ENCODE measurements at regions not wholly inside any gene's neighbourhood (a gene's known extent, or its start where the extent isn't known, plus 50 kb on each side); places are given as distances from the start of the nearest gene placed in this dataset.

GRCh38 chr10:4479342-4479741, 346.7 kb upstream of the AKR1E2 start:
- H3K4me3 ChIP-seq (replicated peaks; ENCODE audit: insufficient read depth, low read length): no peak overlapping the region
- H3K27me3 ChIP-seq (ENCODE audit: insufficient read depth, poor library complexity, severe bottlenecking): no peaks in the 10 kb centered on the region
- no peak overlapping the region for H3K27ac ChIP-seq (replicated peaks)
- TF ChIP-seq REST (IDR thresholded peaks at IDR 0.05; ENCODE audit: insufficient replicate concordance, low read depth) (no peak), POLR2AphosphoS5 (IDR thresholded peaks at IDR 0.05; ENCODE audit: low read depth) (no peak), GABPA (IDR thresholded peaks at IDR 0.05; ENCODE audit: low read depth) (no peak), SPI1 (IDR thresholded peaks at IDR 0.05; ENCODE audit: borderline replicate concordance, low read depth) (no peak)
- TF ChIP-seq, protein P1, sequence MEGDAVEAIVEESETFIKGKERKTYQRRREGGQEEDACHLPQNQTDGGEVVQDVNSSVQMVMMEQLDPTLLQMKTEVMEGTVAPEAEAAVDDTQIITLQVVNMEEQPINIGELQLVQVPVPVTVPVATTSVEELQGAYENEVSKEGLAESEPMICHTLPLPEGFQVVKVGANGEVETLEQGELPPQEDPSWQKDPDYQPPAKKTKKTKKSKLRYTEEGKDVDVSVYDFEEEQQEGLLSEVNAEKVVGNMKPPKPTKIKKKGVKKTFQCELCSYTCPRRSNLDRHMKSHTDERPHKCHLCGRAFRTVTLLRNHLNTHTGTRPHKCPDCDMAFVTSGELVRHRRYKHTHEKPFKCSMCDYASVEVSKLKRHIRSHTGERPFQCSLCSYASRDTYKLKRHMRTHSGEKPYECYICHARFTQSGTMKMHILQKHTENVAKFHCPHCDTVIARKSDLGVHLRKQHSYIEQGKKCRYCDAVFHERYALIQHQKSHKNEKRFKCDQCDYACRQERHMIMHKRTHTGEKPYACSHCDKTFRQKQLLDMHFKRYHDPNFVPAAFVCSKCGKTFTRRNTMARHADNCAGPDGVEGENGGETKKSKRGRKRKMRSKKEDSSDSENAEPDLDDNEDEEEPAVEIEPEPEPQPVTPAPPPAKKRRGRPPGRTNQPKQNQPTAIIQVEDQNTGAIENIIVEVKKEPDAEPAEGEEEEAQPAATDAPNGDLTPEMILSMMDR (IDR thresholded peaks at IDR 0.05; ENCODE audit: insufficient read depth, low read length): no peak
- DNase-seq (ENCODE audit: low read depth in 1 of 2, low spot score in 1 of 2): no peak

- no peak for DNase-seq (ENCODE audit: low read depth in 1 of 2, low spot score in 1 of 2)
- Histone ChIP-seq H3K27ac (replicated peaks) (no peak overlapping the region), H3K4me3 (replicated peaks; ENCODE audit: insufficient read depth, low read length) (no peak overlapping the region), H3K27me3 (ENCODE audit: insufficient read depth, poor library complexity, severe bottlenecking) (no peaks in the 10 kb centered on the region)
- TF ChIP-seq POLR2AphosphoS5 (IDR thresholded peaks at IDR 0.05; ENCODE audit: low read depth) (no peak), SPI1 (IDR thresholded peaks at IDR 0.05; ENCODE audit: borderline replicate concordance, low read depth) (no peak), GABPA (IDR thresholded peaks at IDR 0.05; ENCODE audit: low read depth) (no peak), REST (IDR thresholded peaks at IDR 0.05; ENCODE audit: insufficient replicate concordance, low read depth) (no peak)
- TF ChIP-seq, protein P1 (IDR thresholded peaks at IDR 0.05; ENCODE audit: insufficient read depth, low read length): no peak
These were observed 348.3 kb upstream of the AKR1E2 start for GRCh38 chr10:4477664-4478063.

- no peak for DNase-seq (ENCODE audit: low read depth in 1 of 2, low spot score in 1 of 2)
- H3K27me3 ChIP-seq (ENCODE audit: insufficient read depth, poor library complexity, severe bottlenecking): no peaks in the 10 kb centered on the region
- TF ChIP-seq, protein P1 (IDR thresholded peaks at IDR 0.05; ENCODE audit: insufficient read depth, low read length): no peak
These were observed 350.0 kb upstream of the AKR1E2 start for GRCh38 chr10:4475827-4476490.

DNA sequence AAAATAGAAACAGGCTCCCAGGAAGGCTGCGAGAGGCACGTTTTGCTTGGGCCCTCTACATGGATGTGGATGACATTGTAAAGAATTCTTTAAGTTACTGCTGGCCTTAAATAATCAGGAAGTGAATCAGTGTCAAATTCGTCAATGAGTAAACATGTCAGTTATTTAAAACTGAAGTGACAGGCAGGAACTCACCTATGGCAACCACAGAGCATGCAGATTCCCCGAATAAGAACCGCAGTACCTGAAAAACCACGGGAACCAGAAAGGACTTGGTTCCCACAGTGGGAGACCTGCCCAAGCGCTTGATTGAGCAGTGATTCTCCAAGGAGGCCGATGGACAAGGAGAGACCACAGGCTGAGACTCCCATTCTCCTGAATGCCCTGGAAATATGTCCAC, 351.2 kb upstream of the AKR1E2 start:
- no peak for DNase-seq (ENCODE audit: low read depth in 1 of 2, low spot score in 1 of 2)
- TF ChIP-seq POLR2AphosphoS5 (IDR thresholded peaks at IDR 0.05; ENCODE audit: low read depth) (no peak), GABPA (IDR thresholded peaks at IDR 0.05; ENCODE audit: low read depth) (no peak), REST (IDR thresholded peaks at IDR 0.05; ENCODE audit: insufficient replicate concordance, low read depth) (no peak), SPI1 (IDR thresholded peaks at IDR 0.05; ENCODE audit: borderline replicate concordance, low read depth) (no peak)
- TF ChIP-seq, protein P1 (IDR thresholded peaks at IDR 0.05; ENCODE audit: insufficient read depth, low read length): no peak
- Histone ChIP-seq H3K27me3 (ENCODE audit: insufficient read depth, poor library complexity, severe bottlenecking) (no peaks in the 10 kb centered on the region), H3K27ac (replicated peaks) (no peak overlapping the region), H3K4me3 (replicated peaks; ENCODE audit: insufficient read depth, low read length) (no peak overlapping the region)

More at GRCh38 chr10:4475827-4476490, 350.0 kb upstream of the AKR1E2 start:
- Histone ChIP-seq H3K4me3 (replicated peaks; ENCODE audit: insufficient read depth, low read length) (no peak overlapping the region), H3K27ac (replicated peaks) (no peak overlapping the region)
